Mesenteric fat pad (tissue), 1 donor: ENCODE measurements at regions not wholly inside any gene's neighbourhood (a gene's known extent, or its start where the extent isn't known, plus 50 kb on each side); places are given as distances from the start of the nearest gene placed in this dataset.
"Not testable (repeated sequence)": the region's sequence is repeated elsewhere in the genome, so short reads cannot be mapped to it uniquely, and the experiment has no call there.

Experiments used
- DNase-seq: peaks from one replicate; pipeline ENCODE4 v3.0.0-alpha.2; 2020; ENCODE audit warnings: low spot score
- donor health status: DM: yes; HTN: yes; CAD: no.

DNA sequence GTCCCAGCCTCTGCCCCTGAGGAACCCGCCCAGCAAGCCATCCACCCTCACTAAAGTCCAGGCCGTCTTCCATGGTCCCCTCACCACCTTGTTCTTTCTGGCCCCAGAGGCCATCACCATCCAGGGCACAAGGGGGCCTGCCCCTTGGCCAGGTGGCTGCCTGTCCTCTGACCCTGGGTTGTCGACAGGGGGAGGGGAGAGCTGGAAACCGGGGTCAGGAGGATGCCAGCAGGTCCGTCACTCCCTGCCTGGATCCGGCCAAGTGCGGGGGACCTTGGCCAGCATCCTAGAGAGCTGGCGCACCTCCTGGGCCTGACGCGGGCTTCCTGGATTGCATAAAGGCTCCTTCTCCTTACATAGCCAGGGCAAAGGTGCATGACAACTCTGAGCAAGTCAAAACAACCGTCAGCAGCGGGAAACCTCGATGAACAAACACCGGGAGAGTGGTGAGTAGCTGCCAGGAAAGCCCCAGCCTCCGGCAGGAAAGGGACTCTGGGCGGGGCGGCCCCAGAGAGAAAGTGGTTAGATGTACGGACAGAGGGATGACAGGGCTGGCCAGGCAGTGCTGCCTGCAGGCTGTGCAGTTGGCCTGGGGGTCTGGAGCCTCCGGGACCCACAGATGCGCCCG is 4461.2 kb upstream of the TPTE start:
- DNase-seq = not testable (repeated sequence)

DNA sequence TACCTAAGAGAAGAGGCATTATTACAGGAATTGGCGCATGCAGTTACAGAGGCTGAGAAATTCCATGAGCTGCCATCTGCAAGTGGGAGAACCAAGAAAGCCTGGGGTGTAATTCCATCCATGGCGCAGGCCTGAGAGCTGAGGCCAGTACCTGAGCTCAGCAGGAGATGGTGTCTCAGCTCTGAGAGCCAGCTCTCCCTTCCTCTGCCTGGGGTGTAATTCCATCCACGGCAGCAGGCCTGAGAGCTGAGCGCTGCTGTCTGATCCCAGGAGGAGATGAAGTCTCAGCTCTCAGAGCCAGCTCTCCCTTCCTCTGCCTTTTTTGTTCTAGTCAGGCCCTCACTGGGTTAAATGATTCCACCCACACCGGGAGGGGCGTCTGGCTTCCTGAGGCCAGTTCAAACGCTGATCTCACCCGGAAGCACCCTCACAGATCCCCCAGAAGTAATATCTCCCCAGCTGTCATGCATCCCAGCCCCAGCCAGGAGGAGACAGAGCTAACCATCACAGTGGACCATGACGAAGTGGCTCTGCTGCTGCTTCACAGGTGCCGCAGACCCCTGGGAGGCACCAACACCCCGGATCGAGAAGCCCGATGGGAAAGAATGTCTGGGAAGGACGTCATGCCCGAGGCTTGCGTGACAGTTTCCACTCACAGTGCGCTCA is 4454.9 kb upstream of the TPTE start:
- not testable (repeated sequence) for DNase-seq

DNA sequence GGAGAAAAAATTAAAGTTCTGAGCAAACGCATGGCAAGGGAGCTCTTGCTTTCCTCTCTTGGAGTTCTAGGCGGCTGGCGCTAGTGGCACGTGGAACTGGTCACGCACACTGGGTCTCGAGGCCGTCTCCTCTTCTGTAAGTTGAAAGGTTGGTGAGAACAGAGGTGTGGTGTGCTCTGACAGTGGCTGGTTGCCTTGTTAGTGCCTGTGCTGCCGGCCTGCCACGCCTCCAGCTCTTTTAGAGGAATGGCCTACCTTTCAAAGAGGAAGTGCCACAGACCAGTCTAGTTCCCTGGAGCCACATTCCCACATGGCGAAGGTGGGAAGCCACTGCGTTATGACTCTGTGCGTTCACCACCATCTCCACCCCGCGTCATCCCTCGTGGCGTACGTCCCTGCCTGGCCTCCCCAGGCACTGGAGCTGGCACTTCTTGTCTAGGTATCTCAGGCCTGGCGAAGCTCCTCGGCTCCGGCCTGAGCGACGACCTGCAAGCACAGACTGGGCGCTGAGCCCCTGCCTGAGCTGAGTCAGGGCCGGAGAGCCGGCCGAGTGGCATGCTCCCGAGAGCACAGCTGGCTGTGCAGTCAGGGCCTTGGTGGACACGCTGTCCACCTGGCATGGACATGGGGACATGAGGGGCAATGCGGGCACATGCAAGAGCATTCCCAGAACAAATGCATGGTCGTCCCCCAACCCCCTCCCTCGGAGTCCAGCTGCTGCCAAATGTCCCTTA is 4453.1 kb upstream of the TPTE start:
- not testable (repeated sequence) for DNase-seq

DNA sequence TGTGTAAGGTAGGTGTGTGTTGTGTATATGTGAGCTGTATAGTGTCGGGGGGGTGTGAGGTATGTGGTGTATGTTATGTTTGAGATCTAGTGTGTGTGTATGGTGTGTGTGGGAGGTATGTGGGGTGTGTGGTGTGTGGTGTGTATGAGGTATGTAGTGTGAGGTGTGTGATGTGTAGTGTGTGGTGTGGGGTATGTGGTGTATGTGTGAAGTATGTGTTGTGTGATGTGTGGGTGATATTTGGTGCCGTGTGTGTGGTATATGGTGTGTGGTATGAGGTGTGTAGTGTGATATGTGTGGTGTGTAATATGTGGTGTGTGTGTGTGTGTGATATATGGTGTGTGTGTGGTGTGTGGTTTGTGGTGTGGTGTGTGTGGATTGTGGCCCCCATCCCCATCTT is 4451.2 kb upstream of the TPTE start:
- DNase-seq = not testable (repeated sequence)

DNA sequence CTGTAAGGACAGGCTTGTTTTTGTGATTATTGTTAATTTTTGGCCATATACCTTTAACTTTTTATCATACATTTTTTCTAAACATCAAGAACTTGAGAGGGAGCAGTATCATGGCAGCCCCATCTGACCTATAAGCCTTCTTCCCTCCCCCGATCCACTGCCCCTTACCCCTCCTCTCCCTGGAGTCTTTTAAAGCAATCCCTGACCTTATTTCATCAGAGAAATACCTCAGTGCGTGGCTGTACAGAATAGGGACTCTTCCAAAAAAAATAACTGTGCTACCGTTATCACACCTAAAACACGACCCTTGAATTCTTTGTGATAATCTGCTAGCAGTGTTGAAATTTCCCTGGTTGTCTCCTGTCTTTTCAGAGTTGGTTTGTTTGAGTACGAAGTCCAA is 4448.7 kb upstream of the TPTE start:
- DNase-seq = not testable (repeated sequence)

DNA sequence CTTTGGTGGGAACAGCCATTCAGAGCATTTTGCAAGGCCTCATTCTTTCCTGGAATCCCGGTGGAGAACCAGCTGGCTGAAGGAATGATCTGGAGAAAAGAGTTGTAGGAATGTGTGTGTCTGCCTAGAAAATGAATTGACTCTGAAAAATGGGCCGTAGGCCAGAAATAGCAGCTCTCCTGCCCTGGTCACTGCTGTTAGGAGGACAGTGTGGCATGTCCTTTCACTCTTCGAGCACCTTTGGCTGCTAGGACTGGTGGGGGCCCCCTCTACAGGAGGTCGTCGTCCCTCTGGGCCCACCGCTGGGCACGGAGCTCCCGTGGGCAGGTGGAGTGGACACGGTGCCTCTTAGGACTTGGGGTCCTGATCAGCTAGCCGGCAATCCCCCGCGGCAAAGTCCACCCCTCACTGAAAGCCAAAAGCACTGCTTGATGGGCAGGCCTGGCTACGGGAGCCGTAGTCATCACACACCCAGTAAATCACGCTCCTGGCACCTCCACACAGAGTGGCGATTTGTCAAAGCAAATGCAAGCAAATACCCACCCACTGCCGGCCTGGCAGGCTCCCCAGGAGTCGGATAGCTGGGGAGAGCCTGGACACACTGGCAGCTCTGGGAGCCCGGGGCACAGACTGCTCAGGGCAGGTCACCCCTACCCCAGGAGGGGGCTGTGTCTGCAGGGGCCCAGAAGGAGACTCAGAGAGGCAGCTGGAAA is 4447.2 kb upstream of the TPTE start:
- not testable (repeated sequence) for DNase-seq

DNA sequence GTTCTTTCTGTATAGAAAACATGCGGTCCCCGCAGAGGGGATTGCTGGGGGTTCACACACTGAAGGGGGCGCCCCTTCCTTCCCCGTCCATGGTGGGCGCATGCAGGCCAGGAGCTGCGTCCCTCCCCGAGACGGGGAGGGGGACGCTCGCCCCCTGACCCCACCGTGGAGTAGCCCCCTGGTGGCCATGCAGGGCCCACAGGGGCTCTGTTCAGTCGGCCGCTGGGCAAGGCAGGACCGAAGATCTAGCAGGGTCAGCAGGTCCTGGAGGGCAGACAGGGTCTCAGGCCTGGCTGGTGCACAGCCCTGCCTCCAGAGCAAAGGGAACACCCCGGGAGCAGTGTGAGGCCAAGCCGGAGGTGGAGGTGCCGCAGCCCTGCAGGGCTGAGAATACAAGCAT is 4446.4 kb upstream of the TPTE start:
- not testable (repeated sequence) for DNase-seq

DNA sequence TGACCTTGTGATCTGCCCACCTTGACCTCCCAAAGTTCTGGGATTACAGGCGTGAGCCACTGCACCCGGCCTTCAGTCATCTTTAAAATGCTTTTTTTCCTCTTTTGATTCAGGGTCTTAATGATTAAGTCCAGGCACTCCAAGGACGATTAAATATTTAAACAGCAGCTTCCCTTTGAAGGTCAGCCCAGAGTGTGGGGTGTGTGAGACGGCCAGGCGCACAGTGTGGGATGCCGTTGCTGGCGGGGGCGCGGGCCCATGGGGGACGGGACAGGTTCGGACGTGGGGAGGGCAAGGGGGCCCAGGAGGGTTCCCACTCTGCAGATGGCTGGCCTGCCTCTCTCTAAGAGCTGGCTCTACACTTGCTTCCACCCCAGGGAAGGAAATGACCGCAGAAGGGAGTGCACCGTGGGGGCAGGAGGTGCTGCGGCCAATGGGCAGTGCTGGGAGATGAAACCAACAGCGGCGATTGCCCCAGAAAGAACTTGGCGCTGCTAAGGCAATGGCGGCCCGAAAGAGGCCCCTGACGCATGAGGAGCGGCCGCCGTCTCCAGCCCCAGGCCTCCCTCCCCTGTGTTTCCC is 4445.7 kb upstream of the TPTE start:
- not testable (repeated sequence) for DNase-seq

DNA sequence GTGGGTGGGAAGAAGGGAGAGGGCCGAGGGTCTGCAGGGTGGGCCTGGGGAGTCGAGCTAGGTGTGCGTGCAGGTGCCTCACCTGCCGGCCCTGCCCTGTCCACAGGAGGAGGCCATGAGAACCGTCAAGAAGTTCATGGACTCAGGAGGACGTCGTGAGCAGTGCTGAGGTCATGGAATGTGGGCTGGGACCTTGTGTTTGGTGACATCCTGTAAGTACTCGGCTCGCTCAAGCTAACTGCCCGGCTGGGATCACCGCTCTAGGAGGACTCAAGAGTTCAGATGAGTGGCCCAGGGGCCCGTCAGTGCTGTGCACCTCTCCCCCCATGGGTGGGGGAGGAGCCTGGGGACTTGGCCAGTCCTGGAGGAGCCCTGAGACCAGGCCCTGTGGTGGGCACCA is 4444.0 kb upstream of the TPTE start:
- not testable (repeated sequence) for DNase-seq

DNA sequence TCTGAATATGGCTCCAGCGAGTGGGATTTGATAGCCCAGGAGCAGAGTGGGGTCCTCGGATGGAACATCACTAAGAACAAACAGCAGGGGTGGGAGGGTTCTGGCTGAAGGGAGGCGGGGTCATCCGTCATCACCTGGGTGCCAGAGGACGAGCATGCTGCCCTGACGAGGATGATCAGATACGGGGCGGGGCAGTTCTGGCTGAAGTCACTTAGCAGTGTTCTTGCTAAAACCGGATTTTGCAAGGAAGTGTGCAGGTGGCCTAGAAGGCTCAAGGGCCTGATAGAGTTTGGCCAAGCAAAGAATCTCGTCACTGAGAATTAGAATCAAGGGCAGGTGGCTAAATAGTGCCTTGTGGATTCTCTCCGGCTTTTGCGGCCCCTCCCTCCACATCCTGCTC is 4442.5 kb upstream of the TPTE start:
- not testable (repeated sequence) for DNase-seq

DNA sequence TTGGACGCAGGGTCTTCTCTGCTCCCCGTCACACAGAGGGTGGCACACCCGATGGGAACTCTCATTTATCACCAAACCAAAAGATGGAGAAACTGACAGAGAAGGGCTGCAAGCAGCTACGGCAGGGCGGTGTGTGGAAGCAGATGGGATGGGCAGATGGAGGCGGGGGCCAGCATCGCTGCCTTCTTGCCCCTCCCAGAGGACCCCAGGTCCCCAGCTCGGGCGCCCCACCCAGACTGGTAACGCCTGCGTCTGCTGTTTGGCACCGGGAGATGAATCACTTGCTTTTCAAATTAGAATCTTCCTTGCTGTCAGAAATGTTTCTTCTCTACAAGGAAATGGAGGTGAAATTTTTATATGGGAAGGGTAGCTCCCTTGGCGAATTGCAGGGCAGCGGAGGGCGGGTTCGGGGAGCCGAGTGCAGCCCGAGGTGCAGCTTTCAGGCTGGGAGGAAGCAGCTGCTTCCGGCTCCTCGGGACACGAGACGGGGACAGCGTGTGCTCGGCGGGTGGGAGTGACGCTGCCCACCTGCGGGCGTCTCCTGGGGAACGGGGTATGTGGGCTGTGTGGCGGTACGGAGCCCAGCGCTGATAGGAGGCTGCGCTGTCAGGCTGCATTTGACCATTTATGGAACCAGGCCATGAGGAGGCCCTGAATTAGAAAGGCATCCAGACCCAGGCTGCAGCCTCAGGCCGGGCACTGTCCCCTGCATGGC is 4440.3 kb upstream of the TPTE start:
- not testable (repeated sequence) for DNase-seq

DNA sequence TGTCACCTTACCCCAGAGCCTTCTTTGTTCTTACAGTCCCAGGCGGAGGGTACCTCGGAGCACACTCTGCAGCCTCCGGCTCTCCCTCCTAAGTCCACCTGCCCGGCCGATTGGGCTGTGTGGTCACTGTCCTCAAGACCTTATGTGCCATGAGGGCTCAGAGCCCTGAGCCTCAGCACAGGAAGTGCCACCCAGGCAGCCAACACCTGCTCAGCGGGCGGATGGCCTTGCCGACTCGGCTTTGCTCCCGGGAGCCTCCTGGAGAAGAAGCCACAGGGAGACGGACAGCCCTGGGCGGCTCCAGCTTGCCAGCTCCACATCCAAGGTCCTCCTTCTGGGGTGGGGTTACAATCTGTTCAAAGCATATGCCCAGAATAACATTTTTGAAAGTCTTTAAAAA is 4439.2 kb upstream of the TPTE start:
- DNase-seq = not testable (repeated sequence)

DNA sequence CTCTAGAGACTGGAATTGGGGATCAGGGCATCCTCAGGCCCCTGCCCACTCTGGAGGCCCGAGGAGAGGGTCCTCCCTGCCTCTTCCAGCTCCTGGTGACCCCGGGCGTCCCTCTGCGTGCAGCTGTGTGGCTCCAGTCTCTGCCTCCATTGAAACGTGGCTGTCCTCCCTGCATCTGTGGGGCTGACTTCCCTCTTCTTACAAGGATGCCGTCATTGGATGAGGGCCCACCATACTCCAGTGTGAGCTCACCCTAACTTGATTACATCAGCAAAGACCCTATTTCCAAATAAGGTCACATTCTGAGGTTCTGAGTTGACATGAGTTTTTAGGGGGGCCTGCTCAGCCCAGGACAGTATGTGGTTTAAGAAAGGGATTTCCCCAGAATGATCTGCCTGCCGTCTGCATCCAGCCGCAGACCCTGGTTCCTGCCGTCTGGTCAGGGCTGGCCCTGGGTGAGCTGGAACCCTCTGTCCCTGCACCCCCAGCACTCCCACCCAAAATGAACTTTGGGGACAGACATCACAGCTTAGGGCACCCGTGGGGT is 4437.7 kb upstream of the TPTE start:
- not testable (repeated sequence) for DNase-seq

DNA sequence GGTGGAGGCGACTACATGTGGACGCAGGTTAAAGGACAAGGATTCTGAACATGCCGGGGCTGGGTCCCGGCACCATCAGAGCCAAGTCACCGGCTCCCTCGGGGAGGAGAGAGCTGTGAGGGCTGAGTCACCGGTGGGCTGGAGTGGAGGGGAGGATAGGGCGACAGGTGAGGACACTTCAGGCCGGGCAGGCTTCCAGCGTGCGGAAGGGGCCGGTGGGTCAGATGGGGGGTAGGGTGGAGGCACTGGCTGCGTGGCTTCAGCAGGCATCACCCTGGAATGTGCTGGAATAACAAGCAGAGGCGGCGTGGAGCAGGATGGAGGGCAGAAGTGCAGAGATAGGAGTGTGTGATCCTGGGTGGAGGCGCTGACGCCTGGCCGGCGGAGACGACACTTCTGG is 4435.3 kb upstream of the TPTE start:
- not testable (repeated sequence) for DNase-seq

DNA sequence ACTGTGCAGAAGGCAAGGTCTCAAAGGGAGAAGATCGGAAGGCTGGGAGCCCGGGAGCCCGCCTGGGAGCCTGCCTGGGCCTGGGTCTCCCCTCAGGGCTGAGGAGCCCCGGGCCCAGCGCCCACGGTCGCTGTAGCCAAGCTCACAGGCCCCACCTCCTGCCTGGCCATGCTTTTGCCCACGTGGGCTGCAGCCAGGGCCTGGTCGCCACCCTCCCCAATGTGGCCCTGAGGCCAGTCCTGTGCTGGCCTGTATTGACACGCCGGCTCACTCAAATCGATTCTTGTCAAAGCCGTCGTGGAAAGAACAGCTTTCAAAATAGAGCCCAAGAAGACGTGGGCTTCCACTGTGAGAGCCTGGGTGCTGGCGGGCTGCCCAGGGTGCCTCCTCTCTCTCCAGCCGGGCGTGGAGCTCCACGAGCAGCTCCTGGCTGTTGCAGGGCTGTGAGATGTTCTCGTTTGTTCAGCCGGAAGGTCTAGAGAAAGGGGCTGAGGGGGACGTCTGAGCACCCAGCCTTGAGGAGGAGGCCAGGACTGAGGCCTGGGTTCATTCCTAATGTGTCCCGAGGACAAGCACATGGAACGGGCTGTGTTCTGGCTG is 4433.7 kb upstream of the TPTE start:
- DNase-seq = not testable (repeated sequence)

DNA sequence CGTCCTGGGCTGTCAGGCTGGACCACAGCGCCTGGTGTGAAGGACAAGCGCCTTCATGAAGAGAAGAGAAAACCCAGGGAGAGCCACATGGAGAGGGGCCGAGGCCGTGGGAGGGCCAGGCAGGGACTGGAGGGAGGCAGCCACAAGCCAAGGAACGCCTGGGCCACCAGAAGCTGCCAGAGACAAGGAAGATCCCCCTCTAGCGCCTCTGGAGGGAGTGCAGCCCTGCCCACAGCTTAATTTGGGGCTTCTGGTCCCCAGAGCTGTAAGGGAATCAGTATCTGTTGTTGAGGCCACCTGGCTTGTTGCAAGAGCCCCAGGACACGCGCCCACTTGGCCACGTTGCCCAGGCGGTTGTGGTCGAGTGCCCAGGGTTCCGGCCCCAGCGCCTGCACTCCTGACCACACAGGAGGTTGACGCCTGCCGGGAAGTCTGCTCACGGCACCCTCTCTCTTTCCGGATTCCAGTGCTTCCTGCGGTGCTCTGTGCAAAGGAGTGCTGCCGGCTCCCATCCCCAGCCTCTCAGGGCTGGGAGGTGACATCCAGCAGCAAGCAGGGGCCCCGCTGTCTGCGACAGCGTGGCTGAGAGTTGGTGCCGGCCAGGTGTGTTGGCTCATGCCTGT is 4431.0 kb upstream of the TPTE start:
- DNase-seq = not testable (repeated sequence)

DNA sequence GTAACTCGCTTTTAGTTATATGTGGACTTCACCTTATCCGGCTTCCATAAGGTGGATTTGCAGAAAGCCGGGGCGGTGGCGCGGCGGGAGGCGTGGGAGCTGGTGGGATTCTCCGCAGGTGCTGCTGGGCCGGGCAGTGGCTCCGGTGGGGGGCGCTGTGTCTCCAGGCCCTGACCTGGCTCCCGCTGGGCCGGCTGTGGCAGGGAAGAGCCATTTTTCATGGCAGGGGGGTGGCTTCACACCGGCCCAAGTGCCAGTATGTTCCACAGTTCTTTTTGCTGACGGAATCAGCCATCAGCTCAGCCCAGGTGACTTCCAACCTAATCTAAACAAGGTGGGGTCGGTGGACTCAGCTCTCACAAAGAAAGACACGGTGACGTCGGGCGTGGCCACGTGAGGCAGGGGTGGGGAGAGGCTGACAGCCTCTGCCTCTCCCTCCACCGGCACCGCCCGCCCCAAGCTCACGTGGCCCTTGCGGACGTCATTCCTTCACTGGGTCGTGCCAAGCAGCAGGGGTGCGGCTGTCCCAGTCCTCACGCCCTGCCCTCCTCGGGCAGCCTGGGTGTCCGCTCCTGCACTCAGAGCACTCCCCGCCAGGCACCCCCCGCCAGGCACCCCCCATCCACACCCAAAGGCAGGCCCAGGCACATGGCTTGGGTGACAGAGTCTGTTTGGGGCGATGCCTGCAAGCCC is 4429.9 kb upstream of the TPTE start:
- DNase-seq = not testable (repeated sequence)

DNA sequence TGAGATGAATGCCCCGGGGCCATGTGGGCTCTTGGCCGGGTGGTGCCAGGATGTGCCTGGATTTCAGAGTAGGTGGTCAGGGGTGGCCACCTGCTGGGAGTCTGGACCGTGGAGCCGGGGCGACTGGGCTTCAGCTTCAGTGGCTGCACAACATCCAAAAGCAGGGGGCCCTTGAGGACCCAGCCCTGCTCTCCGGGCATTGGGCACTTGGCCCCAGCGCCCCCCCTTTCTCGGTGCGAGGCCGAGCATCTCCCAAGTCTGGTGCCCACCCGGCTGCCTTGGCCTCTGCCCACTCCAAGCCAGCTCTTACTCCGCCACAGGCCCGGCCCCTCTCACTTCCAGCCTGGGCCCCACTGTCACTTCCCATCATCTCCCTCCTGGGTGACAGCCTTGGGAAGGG is 4429.0 kb upstream of the TPTE start:
- not testable (repeated sequence) for DNase-seq

DNA sequence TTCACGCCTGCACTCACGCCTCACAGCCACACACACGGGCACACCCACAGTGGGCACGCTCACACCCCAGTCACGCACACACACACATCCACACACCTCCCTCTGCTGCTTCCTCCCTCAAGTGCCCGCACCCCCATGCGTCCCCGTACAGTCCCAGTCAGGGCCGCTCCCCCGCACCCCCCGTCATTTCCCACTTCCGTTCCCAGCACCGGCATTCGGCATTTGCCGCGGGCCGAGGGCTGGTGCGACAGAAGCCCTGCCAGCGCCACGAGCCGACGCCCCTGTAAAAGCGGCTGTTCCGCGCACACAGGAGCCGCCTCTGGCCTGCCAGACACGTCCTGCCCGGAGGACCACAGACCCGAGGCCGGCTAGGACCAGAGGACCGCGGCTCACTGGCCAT is 4428.0 kb upstream of the TPTE start:
- DNase-seq = not testable (repeated sequence)
